ENCODE measurements at regions not wholly inside any gene's neighbourhood (a gene's known extent, or its start where the extent isn't known, plus 50 kb on each side); places are given as distances from the start of the nearest gene placed in this dataset.

DNA sequence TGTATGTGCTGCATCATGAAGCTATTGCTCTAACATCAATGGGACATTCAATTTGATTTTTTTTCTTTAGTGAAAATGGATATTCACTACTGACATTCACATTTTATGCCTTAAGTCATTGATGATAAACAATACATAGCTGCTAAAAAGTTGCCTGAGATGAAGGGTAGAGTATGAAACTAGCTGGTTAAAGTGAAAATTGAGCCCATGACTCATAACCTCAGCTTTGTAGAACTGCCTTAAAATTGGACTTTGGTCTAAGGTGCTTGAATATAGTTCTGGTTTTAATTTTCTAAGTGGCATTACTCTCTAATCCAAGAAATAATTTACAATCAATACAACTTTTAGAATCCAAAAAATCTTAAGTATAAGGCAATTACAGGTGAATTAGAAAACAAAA lies 740.4 kb upstream of the RIOK2 start:
- no peak overlapping the region for H3K27ac ChIP-seq (ENCODE audit: low read depth)
- no peaks in the 10 kb centered on the region for H3K36me3 ChIP-seq (ENCODE audit: insufficient read depth)
- DNase-seq (ENCODE audit: extremely low spot score): no peak
- no peaks in the 10 kb centered on the region for H3K4me1 ChIP-seq (ENCODE audit: insufficient read depth)
- H3K4me3 ChIP-seq (ENCODE audit: low read depth, low read length): no peak overlapping the region

DNA sequence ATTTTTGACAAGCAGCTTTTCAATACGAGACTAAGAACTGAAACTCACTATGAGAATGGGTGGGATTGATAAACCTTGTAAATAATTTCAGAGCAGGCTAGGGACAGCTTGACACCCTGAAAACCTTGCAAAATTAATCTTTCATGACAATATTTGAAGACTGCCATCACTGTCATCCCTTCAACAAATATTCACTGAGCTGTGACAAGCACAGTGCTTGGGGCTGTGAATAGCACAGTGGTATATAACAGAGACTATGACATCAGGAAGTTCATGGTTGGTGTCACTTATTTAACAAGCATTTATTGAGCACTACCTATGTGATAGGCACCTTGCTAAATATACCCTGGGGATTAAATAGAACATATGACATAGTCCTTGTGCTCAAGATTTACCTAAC lies 741.0 kb upstream of the RIOK2 start:
- no peak for DNase-seq (ENCODE audit: extremely low spot score)
- H3K36me3 ChIP-seq (ENCODE audit: insufficient read depth): no peaks in the 10 kb centered on the region
- 86% methylated on average over 1 of the region's 1 CpG for WGBS

DNA sequence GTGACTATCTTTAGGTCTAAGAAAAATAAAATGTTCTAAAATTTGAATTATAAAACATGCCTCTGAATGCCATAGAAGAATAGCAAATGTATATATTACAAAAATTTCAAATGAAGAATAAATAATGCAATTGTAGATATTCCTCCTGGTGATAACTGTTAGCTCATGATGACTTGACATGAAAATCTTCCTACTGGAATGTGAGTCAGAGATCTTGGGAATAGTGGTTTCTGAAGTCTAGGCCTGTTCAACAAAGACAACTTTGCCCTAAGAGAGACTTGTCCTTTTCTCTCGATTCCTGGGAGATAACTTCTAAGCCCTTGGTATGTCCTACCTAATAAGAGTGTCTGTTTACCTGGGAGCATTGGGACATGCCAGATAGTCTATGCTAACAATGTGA lies 746.3 kb upstream of the RIOK2 start:
- H3K4me3 ChIP-seq (ENCODE audit: low read depth, low read length): no peak overlapping the region
- H3K4me1 ChIP-seq (ENCODE audit: insufficient read depth): no peaks in the 10 kb centered on the region
- no peak overlapping the region for H3K27ac ChIP-seq (ENCODE audit: low read depth)
- DNase-seq (ENCODE audit: extremely low spot score): no peak
- H3K36me3 ChIP-seq (ENCODE audit: insufficient read depth): no peaks in the 10 kb centered on the region
- WGBS: 88% methylated on average over 1 of the region's 1 CpG

More for the DNA sequence above, 741.0 kb upstream of the RIOK2 start:
- Histone ChIP-seq H3K4me3 (ENCODE audit: low read depth, low read length) (no peak overlapping the region), H3K27ac (ENCODE audit: low read depth) (no peak overlapping the region), H3K4me1 (ENCODE audit: insufficient read depth) (no peaks in the 10 kb centered on the region)

DNA sequence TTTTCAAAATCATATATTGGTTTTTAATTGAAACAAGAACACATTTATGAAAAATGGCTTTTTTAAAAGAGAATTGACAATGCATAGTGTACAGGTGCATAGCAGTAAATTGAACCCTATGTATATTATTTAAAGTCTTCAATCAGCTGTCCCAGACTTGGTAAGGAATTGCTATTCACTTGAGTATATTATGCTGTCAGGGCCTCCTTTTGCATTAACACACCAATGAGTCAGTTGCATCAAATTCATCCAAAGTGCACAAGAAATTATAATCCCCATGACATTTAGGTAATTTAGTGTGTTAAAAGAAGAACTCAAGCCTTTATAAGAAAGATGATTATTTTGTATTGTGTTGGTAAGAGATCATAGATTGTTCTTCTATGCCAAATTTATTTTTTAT lies 748.8 kb upstream of the RIOK2 start:
- no peaks in the 10 kb centered on the region for H3K36me3 ChIP-seq (ENCODE audit: insufficient read depth)
- no peak overlapping the region for H3K4me3 ChIP-seq (ENCODE audit: low read depth, low read length)
- DNase-seq (ENCODE audit: extremely low spot score): no peak
- no peak overlapping the region for H3K27ac ChIP-seq (ENCODE audit: low read depth)
- no peaks in the 10 kb centered on the region for H3K4me1 ChIP-seq (ENCODE audit: insufficient read depth)

DNA sequence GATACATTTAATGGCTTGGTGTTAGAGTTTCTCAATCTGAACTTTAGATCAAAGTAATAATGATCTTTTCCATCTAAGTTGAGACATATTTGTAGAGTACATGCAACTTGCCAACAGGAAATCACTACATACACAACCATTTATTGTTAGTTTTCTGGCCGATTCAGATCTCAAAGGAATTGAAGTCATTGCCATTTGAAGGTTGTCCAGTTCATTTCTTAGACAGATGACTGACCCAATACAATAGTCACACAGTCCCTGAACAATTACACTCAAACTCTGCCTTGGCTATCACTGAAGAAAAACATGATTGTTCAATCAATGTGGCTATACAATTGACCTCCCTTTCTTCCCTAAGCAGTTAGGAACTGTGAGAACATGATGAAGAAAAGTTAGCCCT lies 753.2 kb upstream of the RIOK2 start:
- H3K4me3 ChIP-seq (ENCODE audit: low read depth, low read length): no peak overlapping the region
- H3K27ac ChIP-seq (ENCODE audit: low read depth): no peak overlapping the region
- 48% methylated on average over 1 of the region's 1 CpG for WGBS
- DNase-seq (ENCODE audit: extremely low spot score): no peak
- H3K4me1 ChIP-seq (ENCODE audit: insufficient read depth): no peaks in the 10 kb centered on the region
- no peaks in the 10 kb centered on the region for H3K36me3 ChIP-seq (ENCODE audit: insufficient read depth)

DNA sequence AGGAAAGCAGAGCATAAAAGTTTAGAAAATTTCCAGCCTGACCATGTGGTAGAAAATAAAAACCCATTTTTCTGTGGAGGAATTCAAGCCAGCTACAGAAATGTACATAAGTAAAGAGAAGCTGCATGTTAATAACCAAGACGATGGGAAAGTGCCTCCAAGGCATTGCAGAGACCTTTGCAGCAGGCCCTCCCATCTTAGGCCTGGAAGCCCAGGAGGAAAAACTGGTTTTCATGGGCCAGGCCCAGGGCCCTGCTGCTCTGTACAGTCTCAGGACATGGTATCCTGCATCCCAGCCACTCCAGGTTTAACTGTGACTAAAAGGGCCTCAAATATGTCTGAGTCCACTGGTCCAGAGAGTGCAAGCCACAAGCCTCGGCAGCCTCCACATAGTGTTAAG lies 754.8 kb upstream of the RIOK2 start:
- Histone ChIP-seq H3K4me1 (ENCODE audit: insufficient read depth) (no peaks in the 10 kb centered on the region), H3K4me3 (ENCODE audit: low read depth, low read length) (no peak overlapping the region), H3K36me3 (ENCODE audit: insufficient read depth) (no peaks in the 10 kb centered on the region), H3K27ac (ENCODE audit: low read depth) (no peak overlapping the region)
- DNase-seq (ENCODE audit: extremely low spot score): no peak
- 83% methylated on average over 2 of the region's 2 CpGs for WGBS

DNA sequence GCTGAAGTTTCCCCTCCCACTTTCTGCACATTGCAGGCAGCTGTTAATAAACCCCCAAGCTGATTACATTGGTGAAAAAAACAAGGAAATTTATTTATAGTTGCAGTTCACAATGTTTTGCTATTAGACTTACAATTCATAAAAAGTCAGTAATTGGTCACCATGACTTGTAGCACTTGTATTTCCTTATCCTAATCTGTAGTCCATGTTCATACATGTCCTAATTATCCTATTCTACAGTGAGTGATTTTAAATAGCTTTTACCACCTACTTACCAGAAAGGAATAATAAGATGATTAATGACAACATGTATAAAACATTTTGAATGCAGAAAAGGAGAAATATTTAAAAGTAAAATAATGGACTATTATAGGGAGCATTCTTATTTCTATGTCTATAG lies 760.0 kb upstream of the RIOK2 start:
- H3K4me1 ChIP-seq (ENCODE audit: insufficient read depth): no peaks in the 10 kb centered on the region

DNA sequence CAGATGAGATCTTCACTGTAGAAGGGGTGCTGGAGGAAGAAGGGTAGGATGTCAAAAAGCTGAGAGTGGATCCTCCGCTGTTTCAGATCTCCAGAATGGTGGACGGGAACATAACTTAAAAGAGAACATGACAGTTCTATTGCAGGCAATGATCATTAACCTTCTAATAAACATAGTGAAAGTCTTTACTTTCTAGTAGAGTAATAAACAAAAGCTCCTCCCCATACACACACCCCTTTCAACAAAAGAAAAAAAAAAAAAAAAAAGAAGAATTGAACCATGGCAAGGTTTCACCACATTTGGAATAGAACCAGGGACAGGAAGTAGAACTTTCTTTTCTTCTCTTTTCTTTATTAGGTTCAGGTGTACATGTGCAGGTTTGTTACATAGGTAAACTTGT lies 768.1 kb upstream of the RIOK2 start:
- Histone ChIP-seq H3K4me1 (ENCODE audit: insufficient read depth) (no peaks in the 10 kb centered on the region), H3K4me3 (ENCODE audit: low read depth, low read length) (no peak overlapping the region), H3K36me3 (ENCODE audit: insufficient read depth) (no peaks in the 10 kb centered on the region), H3K27ac (ENCODE audit: low read depth) (no peak overlapping the region)
- WGBS: 73% methylated on average over 2 of the region's 2 CpGs
- DNase-seq (ENCODE audit: extremely low spot score): no peak

More for the DNA sequence above, 760.0 kb upstream of the RIOK2 start:
- H3K27ac ChIP-seq (ENCODE audit: low read depth): no peak overlapping the region
- DNase-seq (ENCODE audit: extremely low spot score): no peak
- no peaks in the 10 kb centered on the region for H3K36me3 ChIP-seq (ENCODE audit: insufficient read depth)
- no peak overlapping the region for H3K4me3 ChIP-seq (ENCODE audit: low read depth, low read length)

DNA sequence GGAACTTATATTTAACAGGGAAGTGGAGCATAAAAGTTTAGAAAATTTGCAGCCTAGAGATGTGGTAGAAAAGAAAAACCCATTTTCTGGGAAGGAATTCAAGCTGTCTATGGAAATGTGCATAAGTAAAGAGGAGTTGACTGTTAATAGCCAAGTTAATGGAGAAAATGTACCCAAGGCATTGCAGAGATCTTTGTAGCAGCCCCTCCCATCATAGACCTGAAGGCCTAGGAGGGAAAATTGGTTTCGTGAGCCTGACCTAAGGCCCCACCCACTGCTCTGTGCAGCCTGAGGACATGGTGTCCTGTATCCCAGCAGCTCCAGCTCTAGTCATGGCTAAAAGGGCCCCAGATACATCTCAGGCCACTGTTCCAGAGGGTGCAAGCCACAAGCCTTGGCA lies 772.4 kb upstream of the RIOK2 start:
- WGBS: 91% methylated on average over 1 of the region's 1 CpG
- H3K4me3 ChIP-seq (ENCODE audit: low read depth, low read length): no peak overlapping the region
- no peak overlapping the region for H3K27ac ChIP-seq (ENCODE audit: low read depth)
- DNase-seq (ENCODE audit: extremely low spot score): no peak
- H3K36me3 ChIP-seq (ENCODE audit: insufficient read depth): no peaks in the 10 kb centered on the region
- H3K4me1 ChIP-seq (ENCODE audit: insufficient read depth): no peaks in the 10 kb centered on the region

DNA sequence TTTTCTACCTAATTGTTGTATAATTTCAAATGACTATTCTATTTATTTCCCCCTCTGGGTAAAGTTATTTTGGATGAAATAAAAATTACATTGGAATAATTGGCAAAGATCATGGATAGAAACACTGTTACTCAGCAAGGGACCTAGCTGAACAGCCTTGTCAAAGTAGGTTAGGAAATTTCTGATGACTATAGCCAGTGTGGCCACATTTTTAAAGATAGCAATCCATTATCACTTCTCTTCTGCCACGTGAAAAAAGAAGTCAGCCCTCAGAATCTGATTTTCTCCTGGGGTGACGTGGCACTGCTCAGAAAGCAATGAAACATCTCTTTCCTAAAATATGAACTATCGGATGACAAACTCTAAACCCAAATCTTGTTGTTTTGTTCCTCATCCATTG lies 784.2 kb upstream of the RIOK2 start:
- Histone ChIP-seq H3K36me3 (ENCODE audit: insufficient read depth) (no peaks in the 10 kb centered on the region), H3K4me1 (ENCODE audit: insufficient read depth) (no peaks in the 10 kb centered on the region), H3K27ac (ENCODE audit: low read depth) (no peak overlapping the region), H3K4me3 (ENCODE audit: low read depth, low read length) (no peak overlapping the region)
- 75% methylated on average over 3 of the region's 3 CpGs for WGBS
- no peak for DNase-seq (ENCODE audit: extremely low spot score)

DNA sequence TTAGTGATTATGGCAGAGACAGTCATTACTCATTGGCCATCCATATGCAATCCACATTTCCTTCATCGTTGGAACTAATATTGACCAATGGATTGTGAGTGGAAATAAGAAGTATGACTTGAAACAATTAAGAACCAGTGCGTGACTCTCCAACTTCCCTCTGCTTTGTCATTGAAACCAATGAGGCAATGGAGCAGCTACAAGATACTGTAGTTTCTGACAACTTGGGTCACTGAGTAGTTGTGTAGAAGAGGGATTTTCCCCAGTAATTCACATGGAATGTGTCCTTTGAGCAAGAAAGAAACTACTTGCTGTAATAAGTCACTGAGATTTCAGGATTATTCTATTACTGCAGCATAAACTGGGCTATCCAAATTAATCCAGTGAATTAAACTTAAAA lies 785.3 kb upstream of the RIOK2 start:
- Histone ChIP-seq H3K4me1 (ENCODE audit: insufficient read depth) (no peaks in the 10 kb centered on the region), H3K4me3 (ENCODE audit: low read depth, low read length) (no peak overlapping the region), H3K36me3 (ENCODE audit: insufficient read depth) (no peaks in the 10 kb centered on the region), H3K27ac (ENCODE audit: low read depth) (no peak overlapping the region)
- WGBS: 92% methylated on average over 2 of the region's 2 CpGs
- DNase-seq (ENCODE audit: extremely low spot score): no peak

DNA sequence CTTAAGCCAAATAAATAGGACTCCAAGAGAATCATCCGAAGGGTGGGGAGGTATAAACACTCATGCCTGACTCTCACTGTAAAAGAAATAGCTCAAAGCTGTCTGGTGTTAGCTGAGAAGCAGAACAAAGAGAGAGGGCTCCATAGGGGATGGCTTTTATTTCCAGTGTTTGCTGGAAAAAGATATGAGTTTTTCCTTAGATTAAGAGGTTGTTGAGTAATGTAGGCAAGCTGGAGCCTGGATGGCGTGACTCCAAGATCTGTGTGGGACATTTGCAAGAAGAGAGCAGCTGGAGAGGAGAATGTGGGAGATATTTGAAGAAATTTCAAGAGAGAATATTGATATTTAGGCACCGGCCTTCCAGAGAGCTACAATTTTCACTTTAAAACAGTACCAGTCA lies 793.7 kb upstream of the RGMB start:
- no peaks in the 10 kb centered on the region for H3K36me3 ChIP-seq (ENCODE audit: insufficient read depth)
- 48% methylated on average over 3 of the region's 3 CpGs for WGBS
- H3K4me3 ChIP-seq (ENCODE audit: low read depth, low read length): no peak overlapping the region
- H3K4me1 ChIP-seq (ENCODE audit: insufficient read depth): no peaks in the 10 kb centered on the region
- no peak overlapping the region for H3K27ac ChIP-seq (ENCODE audit: low read depth)
- no peak for DNase-seq (ENCODE audit: extremely low spot score)

DNA sequence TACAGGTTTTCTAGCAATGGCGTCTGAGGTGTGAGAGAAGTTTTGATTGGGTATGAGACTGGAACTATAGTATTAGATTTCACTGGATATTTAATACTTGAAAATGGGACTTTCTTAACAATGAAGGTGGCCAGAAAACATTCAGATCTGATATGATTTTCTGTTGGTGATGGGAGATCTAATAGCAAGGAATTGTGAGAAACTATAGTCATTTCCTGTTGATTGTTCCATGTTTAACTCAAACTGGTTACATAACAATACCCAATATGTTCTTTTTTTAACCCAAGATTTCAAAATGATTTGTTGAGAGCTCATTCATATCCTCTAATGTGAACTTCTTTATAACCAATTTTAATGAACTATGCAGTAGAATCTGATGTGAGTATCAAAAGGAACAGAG lies 793.2 kb upstream of the RGMB start:
- 87% methylated on average over 1 of the region's 1 CpG for WGBS
- Histone ChIP-seq H3K27ac (ENCODE audit: low read depth) (no peak overlapping the region), H3K4me3 (ENCODE audit: low read depth, low read length) (no peak overlapping the region), H3K4me1 (ENCODE audit: insufficient read depth) (no peaks in the 10 kb centered on the region), H3K36me3 (ENCODE audit: insufficient read depth) (no peaks in the 10 kb centered on the region)
- DNase-seq (ENCODE audit: extremely low spot score): no peak

DNA sequence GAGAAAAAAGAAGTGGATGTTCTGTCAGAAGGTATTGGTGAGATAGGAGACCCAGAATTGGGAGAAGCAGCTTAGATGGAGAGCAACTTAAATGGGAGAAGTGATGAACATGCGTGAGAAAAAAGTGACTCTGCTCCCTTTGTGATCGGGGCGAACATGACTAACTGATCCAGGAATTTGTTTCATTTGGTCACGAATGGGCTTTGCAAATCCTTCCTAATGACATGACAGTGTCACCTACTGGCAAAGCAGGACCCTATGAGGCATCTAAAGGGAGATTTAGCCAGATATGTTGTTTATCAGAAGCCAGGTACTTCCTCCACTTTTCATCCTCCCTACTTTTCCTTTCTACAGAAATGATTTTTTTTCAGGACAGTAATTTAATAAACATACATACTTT lies 787.4 kb upstream of the RGMB start:
- no peak overlapping the region for H3K27ac ChIP-seq (ENCODE audit: low read depth)
- H3K4me3 ChIP-seq (ENCODE audit: low read depth, low read length): no peak overlapping the region
- H3K36me3 ChIP-seq (ENCODE audit: insufficient read depth): no peaks in the 10 kb centered on the region
- 77% methylated on average over 4 of the region's 4 CpGs for WGBS
- no peak for DNase-seq (ENCODE audit: extremely low spot score)
- no peaks in the 10 kb centered on the region for H3K4me1 ChIP-seq (ENCODE audit: insufficient read depth)

DNA sequence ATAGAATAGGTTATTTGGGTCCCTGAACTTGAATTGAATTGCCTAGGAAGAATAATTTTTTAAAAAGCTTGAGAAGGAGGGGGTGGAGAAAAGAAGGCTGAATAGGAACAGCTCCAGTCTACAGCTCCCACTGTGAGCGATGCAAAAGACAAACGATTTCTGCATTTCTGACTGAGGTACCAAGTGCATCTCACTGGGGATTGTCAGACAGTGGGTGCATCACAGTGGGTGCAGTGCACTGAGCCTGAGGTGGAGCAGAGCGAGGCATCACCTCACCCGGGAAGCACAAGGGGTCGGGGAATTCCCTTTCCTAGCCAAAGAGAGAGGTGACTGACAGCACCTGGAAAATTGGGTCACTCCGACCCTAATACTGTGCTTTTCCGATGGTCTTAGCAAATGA lies 782.2 kb upstream of the RGMB start:
- no peak overlapping the region for H3K27ac ChIP-seq (ENCODE audit: low read depth)
- no peaks in the 10 kb centered on the region for H3K36me3 ChIP-seq (ENCODE audit: insufficient read depth)
- no peak overlapping the region for H3K4me3 ChIP-seq (ENCODE audit: low read depth, low read length)
- H3K4me1 ChIP-seq (ENCODE audit: insufficient read depth): no peaks in the 10 kb centered on the region
- no peak for DNase-seq (ENCODE audit: extremely low spot score)
- WGBS: 92% methylated on average over 7 of the region's 7 CpGs
